Chondrocyte (in vitro differentiated cells): ENCODE measurements at regions not wholly inside any gene's neighbourhood (a gene's known extent, or its start where the extent isn't known, plus 50 kb on each side); places are given as distances from the start of the nearest gene placed in this dataset.

ENCODE experiments used
- DNase-seq: peaks from one replicate; pipeline ENCODE4 v3.0.0; 2021; ENCODE audit warnings: mixed read lengths, low spot score
- H3K27ac Mint-ChIP-seq: one replicate; pipeline ENCODE4 v1.8.0; 2021; ENCODE audit warnings: mild to moderate bottlenecking, moderate library complexity, mixed read lengths; ENCODE audit not compliant: unreplicated experiment
- H3K27me3 Mint-ChIP-seq: 2 replicates; pipeline ENCODE4 v1.8.0; 2021; ENCODE audit warnings: low read depth, mixed read lengths
- H3K36me3 Mint-ChIP-seq: 2 replicates; pipeline ENCODE4 v1.8.0; 2021; ENCODE audit warnings: low read depth, mixed read lengths
- H3K4me1 Mint-ChIP-seq: 2 replicates; pipeline ENCODE4 v1.8.0; 2021; ENCODE audit warnings: low read depth, mild to moderate bottlenecking, mixed read lengths
- H3K4me3 Mint-ChIP-seq: one replicate; pipeline ENCODE4 v1.8.0; 2021; ENCODE audit warnings: mild to moderate bottlenecking, moderate library complexity, mixed read lengths; ENCODE audit not compliant: unreplicated experiment
- H3K9me3 Mint-ChIP-seq: 2 replicates; pipeline ENCODE4 v1.8.0; 2021; ENCODE audit warnings: low read depth, mixed read lengths
- CTCF ChIP-seq: fragments of 200-600 bp; sonication (generic); IDR thresholded peaks from 2 replicates; pipeline ENCODE4 v1.5.0; 2021; ENCODE audit warnings: antibody characterized with exemption, mild to moderate bottlenecking, moderate library complexity

- no peak overlapping the region for H3K4me3 Mint-ChIP-seq
Measured at GRCh38 chrX:16304751-16305150, 137.5 kb downstream of the MAGEB17 start.

GRCh38 chrX:16305187-16305586 lies 137.9 kb downstream of the MAGEB17 start:
- no peak for TF ChIP-seq CTCF
- H3K4me3 Mint-ChIP-seq = no peak overlapping the region
- no peaks in the 10 kb centered on the region for H3K4me1 Mint-ChIP-seq
- no peak overlapping the region for H3K27ac Mint-ChIP-seq
- no peaks in the 10 kb centered on the region for H3K36me3 Mint-ChIP-seq
- H3K27me3 Mint-ChIP-seq = peaks cover 6% of the 10 kb centered on the region
- no peaks in the 10 kb centered on the region for H3K9me3 Mint-ChIP-seq
- no peak for DNase-seq

More at GRCh38 chrX:16304751-16305150, 137.5 kb downstream of the MAGEB17 start:
- DNase-seq = no peak
- Mint-ChIP-seq H3K4me1 (no peaks in the 10 kb centered on the region), H3K27ac (no peak overlapping the region), H3K27me3 (peaks cover 6% of the 10 kb centered on the region), H3K9me3 (no peaks in the 10 kb centered on the region), H3K36me3 (no peaks in the 10 kb centered on the region)
- no peak for TF ChIP-seq CTCF

GRCh38 chrX:16307950-16308349 lies 140.7 kb downstream of the MAGEB17 start:
- no peak for TF ChIP-seq CTCF
- Mint-ChIP-seq H3K27ac (no peak overlapping the region), H3K4me3 (no peak overlapping the region), H3K4me1 (no peaks in the 10 kb centered on the region), H3K9me3 (no peaks in the 10 kb centered on the region), H3K27me3 (no peaks in the 10 kb centered on the region), H3K36me3 (no peaks in the 10 kb centered on the region)
- no peak for DNase-seq

GRCh38 chrX:16308773-16309172 lies 141.5 kb downstream of the MAGEB17 start:
- DNase-seq = no peak
- no peak overlapping the region for H3K27ac Mint-ChIP-seq
- H3K4me3 Mint-ChIP-seq = no peak overlapping the region
- H3K27me3 Mint-ChIP-seq = no peaks in the 10 kb centered on the region
- no peaks in the 10 kb centered on the region for H3K4me1 Mint-ChIP-seq
- TF ChIP-seq CTCF = no peak
- no peaks in the 10 kb centered on the region for H3K36me3 Mint-ChIP-seq
- no peaks in the 10 kb centered on the region for H3K9me3 Mint-ChIP-seq

GRCh38 chrX:16310326-16310725 lies 143.0 kb downstream of the MAGEB17 start:
- Mint-ChIP-seq H3K9me3 (no peaks in the 10 kb centered on the region), H3K27me3 (no peaks in the 10 kb centered on the region), H3K4me1 (no peaks in the 10 kb centered on the region), H3K27ac (no peak overlapping the region), H3K36me3 (no peaks in the 10 kb centered on the region), H3K4me3 (no peak overlapping the region)
- no peak for DNase-seq
- no peak for TF ChIP-seq CTCF
